ENCODE measurements at regions not wholly inside any gene's neighbourhood (a gene's known extent, or its start where the extent isn't known, plus 50 kb on each side); places are given as distances from the start of the nearest gene placed in this dataset.

DNA sequence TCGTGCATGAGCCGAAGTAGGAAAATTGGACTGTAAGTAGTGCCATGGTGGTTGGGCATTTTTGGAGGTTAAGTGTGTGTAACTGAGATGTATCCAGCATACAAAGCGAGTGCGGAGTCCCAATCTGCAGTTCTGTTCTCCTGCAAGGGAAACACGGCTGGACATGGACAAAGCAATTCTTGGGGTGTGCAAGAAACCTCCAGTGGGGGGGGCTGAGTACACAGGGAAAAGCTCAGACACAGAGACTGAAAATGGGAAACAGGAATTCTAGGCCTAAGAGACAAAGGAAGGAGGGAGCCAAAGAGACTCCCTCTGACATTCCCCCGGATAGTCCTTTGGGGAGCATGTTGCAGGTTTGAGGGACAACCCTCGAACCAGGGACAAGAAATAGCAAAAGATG lies 83.2 kb upstream of the PLSCR4 start:
- TF ChIP-seq CTCF (IDR thresholded peaks at IDR 0.05; ENCODE audit: low read depth, low read length), result peak; percentile 53
- DNase-seq (ENCODE audit: extremely low read depth, low read depth), result no peak

DNA sequence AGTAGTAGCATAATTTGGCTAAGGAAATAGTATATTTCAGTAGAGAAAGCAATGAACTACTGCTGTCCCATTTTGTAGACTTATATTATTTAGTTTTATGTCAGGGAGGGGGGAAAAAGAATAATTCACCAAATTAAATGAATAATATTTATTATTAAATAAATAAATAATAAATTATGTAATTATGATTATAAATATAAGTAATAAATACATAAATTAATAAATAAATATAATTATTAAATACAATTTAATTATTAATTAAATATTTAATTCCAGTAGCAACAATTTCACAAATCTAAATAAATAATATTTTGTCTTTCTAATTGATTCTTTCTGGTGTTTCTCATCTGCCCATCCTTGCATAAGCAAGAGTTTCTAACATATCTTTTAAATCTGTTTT lies 81.1 kb upstream of the PLSCR4 start:
- DNase-seq (ENCODE audit: extremely low read depth, low read depth), result no peak
- no peak for TF ChIP-seq CTCF (IDR thresholded peaks at IDR 0.05; ENCODE audit: low read depth, low read length)

GRCh38 chr3:146326875-146327543 lies 76.1 kb upstream of the PLSCR4 start:
- TF ChIP-seq CTCF (IDR thresholded peaks at IDR 0.05; ENCODE audit: low read depth, low read length), result peak; percentile 61
- peak; percentile 53 for DNase-seq (ENCODE audit: extremely low read depth, low read depth)

- DNase-seq (ENCODE audit: extremely low read depth, low read depth), result no peak
- no peak for TF ChIP-seq CTCF (IDR thresholded peaks at IDR 0.05; ENCODE audit: low read depth, low read length)
Observed at GRCh38 chr3:146325170-146325569, 74.3 kb upstream of the PLSCR4 start.

GRCh38 chr3:146322216-146322817 lies 71.4 kb upstream of the PLSCR4 start:
- no peak for DNase-seq (ENCODE audit: extremely low read depth, low read depth)
- TF ChIP-seq CTCF (IDR thresholded peaks at IDR 0.05; ENCODE audit: low read depth, low read length), result no peak

- no peak for TF ChIP-seq CTCF (IDR thresholded peaks at IDR 0.05; ENCODE audit: low read depth, low read length)
- no peak for DNase-seq (ENCODE audit: extremely low read depth, low read depth)
Observed at GRCh38 chr3:146314871-146315270, 64.0 kb upstream of the PLSCR4 start.

- peak; percentile 59 for DNase-seq (ENCODE audit: extremely low read depth, low read depth)
- no peak for TF ChIP-seq CTCF (IDR thresholded peaks at IDR 0.05; ENCODE audit: low read depth, low read length)
Observed at GRCh38 chr3:146313746-146314111, 62.8 kb upstream of the PLSCR4 start.
